T-helper 2 cell treated with Interferon-gamma antibody and Interleukin-4, amounts not matched to agents 5 μg/mL and 100 μg/mL, for 36 hours (primary cell): ENCODE measurements at regions not wholly inside any gene's neighbourhood (a gene's known extent, or its start where the extent isn't known, plus 50 kb on each side); places are given as distances from the start of the nearest gene placed in this dataset.

Experiments used
- DNase-seq: peaks from one replicate; pipeline ENCODE4 v3.0.0; 2021; ENCODE audit warnings: low spot score
- H3K27ac Mint-ChIP-seq: one replicate; pipeline ENCODE4 v1.8.0; 2021; ENCODE audit warnings: mild to moderate bottlenecking, mixed read lengths
- H3K27me3 Mint-ChIP-seq: one replicate; pipeline ENCODE4 v1.8.0; 2021; ENCODE audit warnings: low read depth, mixed read lengths
- H3K36me3 Mint-ChIP-seq: one replicate; pipeline ENCODE4 v1.8.0; 2021; ENCODE audit warnings: low read depth, mixed read lengths
- H3K4me1 Mint-ChIP-seq: one replicate; pipeline ENCODE4 v1.8.0; 2021; ENCODE audit warnings: low read depth, mixed read lengths
- H3K4me3 Mint-ChIP-seq: one replicate; pipeline ENCODE4 v1.8.0; 2022; ENCODE audit warnings: mild to moderate bottlenecking, moderate library complexity, mixed read lengths
- H3K9me3 Mint-ChIP-seq: one replicate; pipeline ENCODE4 v1.8.0; 2021; ENCODE audit warnings: mixed read lengths

GRCh38 chr2:129205176-129205575 lies 774.3 kb upstream of the RAB6C start:
- H3K9me3 Mint-ChIP-seq, result no peaks in the 10 kb centered on the region

DNA sequence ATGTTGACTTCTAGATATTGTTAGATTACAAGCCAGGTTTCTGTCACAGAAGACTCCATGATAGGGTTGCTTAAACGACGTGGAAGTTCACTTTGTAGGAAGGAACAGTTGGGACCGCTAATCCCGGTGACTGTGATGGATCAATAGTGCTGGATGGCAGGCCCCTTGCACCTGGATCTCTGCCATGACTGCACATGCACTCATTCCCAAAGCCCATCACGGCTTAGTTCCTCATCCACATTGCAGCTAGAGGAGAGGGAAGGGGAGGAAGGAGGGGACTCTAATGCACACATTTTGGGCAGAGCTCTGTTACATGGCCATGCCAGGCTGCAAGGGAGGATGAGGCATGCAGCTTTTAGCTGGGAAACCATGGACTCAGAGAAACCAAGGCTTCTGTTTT lies 773.7 kb upstream of the RAB6C start:
- H3K36me3 Mint-ChIP-seq, result no peaks in the 10 kb centered on the region
- no peak for DNase-seq
- no peaks in the 10 kb centered on the region for H3K9me3 Mint-ChIP-seq
- H3K27ac Mint-ChIP-seq, result no peak overlapping the region
- H3K4me3 Mint-ChIP-seq, result no peak overlapping the region
- no peaks in the 10 kb centered on the region for H3K27me3 Mint-ChIP-seq
- no peaks in the 10 kb centered on the region for H3K4me1 Mint-ChIP-seq

More at GRCh38 chr2:129205176-129205575, 774.3 kb upstream of the RAB6C start:
- DNase-seq, result no peak
- no peak overlapping the region for H3K27ac Mint-ChIP-seq
- H3K36me3 Mint-ChIP-seq, result no peaks in the 10 kb centered on the region
- no peak overlapping the region for H3K4me3 Mint-ChIP-seq
- H3K27me3 Mint-ChIP-seq, result no peaks in the 10 kb centered on the region
- no peaks in the 10 kb centered on the region for H3K4me1 Mint-ChIP-seq

DNA sequence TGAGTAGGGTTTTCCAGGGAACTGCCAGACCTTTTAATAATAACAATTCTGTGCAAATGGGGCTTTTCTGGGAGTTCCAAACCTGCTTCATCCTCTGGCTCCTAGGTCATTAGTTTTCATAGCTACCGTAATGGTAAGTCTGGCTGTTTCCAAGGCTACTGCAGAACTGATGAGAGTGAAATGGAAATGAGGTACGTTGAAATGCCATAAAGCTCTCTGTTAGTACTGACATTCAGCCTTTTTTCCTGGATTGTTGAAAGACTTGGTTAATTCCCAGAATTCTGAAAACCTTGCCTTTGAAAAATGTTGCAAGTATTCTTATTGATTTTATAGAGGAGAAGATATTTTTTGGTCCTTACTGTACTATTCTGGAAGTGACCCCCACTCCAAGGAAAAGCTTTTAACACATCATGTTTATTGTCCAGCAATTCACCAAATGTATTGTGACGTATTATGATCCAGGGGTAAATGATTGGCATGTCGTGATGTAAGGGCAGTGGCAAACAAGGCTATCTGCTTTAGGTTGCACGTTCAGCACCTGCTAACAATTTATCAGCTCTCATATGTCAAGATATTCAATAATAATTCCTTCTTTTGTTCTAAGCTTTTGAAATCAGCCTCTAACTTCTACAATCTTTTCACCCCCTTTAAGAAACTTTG lies 767.0 kb upstream of the RAB6C start:
- no peaks in the 10 kb centered on the region for H3K27me3 Mint-ChIP-seq
- DNase-seq, result no peak
- no peak overlapping the region for H3K27ac Mint-ChIP-seq
- H3K9me3 Mint-ChIP-seq, result no peaks in the 10 kb centered on the region
- H3K36me3 Mint-ChIP-seq, result no peaks in the 10 kb centered on the region
- H3K4me1 Mint-ChIP-seq, result no peaks in the 10 kb centered on the region
- no peak overlapping the region for H3K4me3 Mint-ChIP-seq

- Mint-ChIP-seq H3K27me3 (no peaks in the 10 kb centered on the region), H3K4me1 (no peaks in the 10 kb centered on the region), H3K36me3 (no peaks in the 10 kb centered on the region), H3K27ac (no peak overlapping the region), H3K9me3 (no peaks in the 10 kb centered on the region), H3K4me3 (no peak overlapping the region)
- DNase-seq, result no peak
These were observed 755.4 kb upstream of the RAB6C start for GRCh38 chr2:129224022-129224421.

DNA sequence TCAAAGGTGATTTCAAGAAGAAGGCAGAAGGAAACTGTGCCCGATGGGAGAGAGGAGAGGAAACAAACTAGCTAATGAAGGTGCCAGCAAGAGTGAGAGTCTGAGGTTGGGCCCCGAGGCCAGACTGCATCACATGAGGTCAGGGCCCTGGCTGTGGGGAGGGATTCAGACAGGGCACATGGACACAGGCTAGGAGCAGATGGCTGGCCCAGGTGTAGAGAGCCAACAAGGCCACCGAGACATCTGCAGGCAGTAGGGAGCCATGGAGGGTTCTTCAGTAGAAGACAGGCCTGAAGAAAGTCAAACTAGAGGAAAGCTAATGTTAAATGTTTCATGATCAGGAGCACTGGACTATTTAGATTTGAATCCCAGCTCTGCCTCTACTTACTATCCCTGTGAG lies 755.0 kb upstream of the RAB6C start:
- Mint-ChIP-seq H3K36me3 (no peaks in the 10 kb centered on the region), H3K27ac (no peak overlapping the region), H3K4me1 (no peaks in the 10 kb centered on the region), H3K9me3 (no peaks in the 10 kb centered on the region), H3K4me3 (no peak overlapping the region), H3K27me3 (no peaks in the 10 kb centered on the region)
- DNase-seq, result no peak

DNA sequence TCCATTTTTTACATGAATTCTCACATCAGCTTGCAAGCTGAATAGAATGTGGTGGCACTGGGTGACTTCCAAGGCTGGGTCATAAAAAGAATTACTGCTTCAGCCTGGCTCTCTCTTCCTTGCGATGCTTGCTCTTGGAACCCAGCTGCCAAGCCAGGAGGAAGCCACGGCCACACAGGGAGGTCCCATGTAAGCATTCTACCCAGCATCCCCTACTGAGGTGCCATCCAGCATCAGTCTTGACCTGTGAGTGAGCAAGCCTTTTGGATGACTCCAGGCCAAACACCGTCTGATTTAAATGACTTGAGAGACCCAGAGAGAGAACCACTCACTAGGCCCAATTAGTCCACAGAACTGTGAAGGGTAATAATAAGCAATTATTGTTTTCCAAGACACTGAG lies 750.3 kb upstream of the RAB6C start:
- Mint-ChIP-seq H3K9me3 (no peaks in the 10 kb centered on the region), H3K36me3 (no peaks in the 10 kb centered on the region), H3K4me1 (no peaks in the 10 kb centered on the region), H3K4me3 (no peak overlapping the region), H3K27me3 (no peaks in the 10 kb centered on the region), H3K27ac (no peak overlapping the region)
- no peak for DNase-seq

- DNase-seq, result no peak
- Mint-ChIP-seq H3K27me3 (no peaks in the 10 kb centered on the region), H3K9me3 (no peaks in the 10 kb centered on the region), H3K27ac (no peak overlapping the region), H3K36me3 (no peaks in the 10 kb centered on the region), H3K4me1 (no peaks in the 10 kb centered on the region), H3K4me3 (no peak overlapping the region)
These were observed 749.5 kb upstream of the RAB6C start for GRCh38 chr2:129229830-129230441.

DNA sequence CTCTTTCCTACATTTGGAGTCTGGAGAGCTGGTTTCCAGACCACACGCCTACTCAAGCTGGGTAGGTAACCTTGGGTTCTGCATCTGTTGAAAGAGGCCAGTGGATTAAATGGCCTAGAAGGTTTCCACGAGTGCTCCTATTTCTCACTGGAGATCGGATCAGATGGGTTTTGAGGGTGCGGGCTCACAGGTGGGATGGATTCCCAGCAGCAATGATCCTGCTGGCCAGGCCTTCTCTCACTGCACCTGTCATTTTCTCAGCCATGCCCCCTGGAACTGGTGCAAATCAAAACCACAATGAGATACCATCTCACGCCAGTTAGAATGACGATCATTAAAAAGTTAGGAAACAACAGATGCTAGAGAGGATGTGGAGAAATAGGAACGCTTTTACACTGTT lies 747.5 kb upstream of the RAB6C start:
- Mint-ChIP-seq H3K9me3 (no peaks in the 10 kb centered on the region), H3K36me3 (no peaks in the 10 kb centered on the region), H3K4me3 (no peak overlapping the region), H3K27me3 (no peaks in the 10 kb centered on the region), H3K27ac (no peak overlapping the region), H3K4me1 (no peaks in the 10 kb centered on the region)
- DNase-seq, result no peak

- H3K27me3 Mint-ChIP-seq, result no peaks in the 10 kb centered on the region
- H3K4me1 Mint-ChIP-seq, result no peaks in the 10 kb centered on the region
- no peak overlapping the region for H3K4me3 Mint-ChIP-seq
- no peak for DNase-seq
- H3K27ac Mint-ChIP-seq, result no peak overlapping the region
- no peaks in the 10 kb centered on the region for H3K9me3 Mint-ChIP-seq
- no peaks in the 10 kb centered on the region for H3K36me3 Mint-ChIP-seq
These were observed 746.3 kb upstream of the RAB6C start for GRCh38 chr2:129233166-129233565.

GRCh38 chr2:129233751-129234406 lies 745.6 kb upstream of the RAB6C start:
- Mint-ChIP-seq H3K36me3 (no peaks in the 10 kb centered on the region), H3K9me3 (no peaks in the 10 kb centered on the region), H3K27ac (no peak overlapping the region), H3K4me3 (no peak overlapping the region), H3K27me3 (no peaks in the 10 kb centered on the region), H3K4me1 (no peaks in the 10 kb centered on the region)
- DNase-seq, result no peak

- no peaks in the 10 kb centered on the region for H3K27me3 Mint-ChIP-seq
- no peaks in the 10 kb centered on the region for H3K36me3 Mint-ChIP-seq
- H3K4me3 Mint-ChIP-seq, result no peak overlapping the region
- H3K27ac Mint-ChIP-seq, result no peak overlapping the region
- H3K4me1 Mint-ChIP-seq, result no peaks in the 10 kb centered on the region
- no peak for DNase-seq
- no peaks in the 10 kb centered on the region for H3K9me3 Mint-ChIP-seq
These were observed 742.9 kb upstream of the RAB6C start for GRCh38 chr2:129236601-129237000.

GRCh38 chr2:129237966-129238725 lies 741.3 kb upstream of the RAB6C start:
- no peaks in the 10 kb centered on the region for H3K36me3 Mint-ChIP-seq
- no peak overlapping the region for H3K4me3 Mint-ChIP-seq
- no peaks in the 10 kb centered on the region for H3K9me3 Mint-ChIP-seq
- H3K27me3 Mint-ChIP-seq, result no peaks in the 10 kb centered on the region
- no peak overlapping the region for H3K27ac Mint-ChIP-seq
- DNase-seq, result no peak
- H3K4me1 Mint-ChIP-seq, result no peaks in the 10 kb centered on the region

DNA sequence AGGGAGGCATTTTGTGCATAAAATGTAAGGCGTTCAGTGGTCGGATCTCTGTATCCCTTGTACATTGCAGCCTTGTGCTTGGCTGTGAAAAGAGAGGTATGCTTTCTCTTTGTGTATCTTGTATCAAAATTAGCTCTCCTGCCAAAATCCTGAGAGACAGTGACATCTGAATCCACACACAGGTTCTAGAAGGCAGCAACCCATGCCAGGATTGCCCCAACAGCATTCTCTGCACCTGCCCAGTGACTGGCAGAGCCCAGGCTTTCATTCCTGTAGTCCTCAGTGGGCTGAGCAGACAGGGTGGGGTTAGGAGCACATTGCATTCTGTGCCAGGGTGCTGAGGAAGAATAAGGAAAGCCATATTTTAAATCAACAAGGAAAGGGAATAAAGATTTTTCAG lies 740.3 kb upstream of the RAB6C start:
- DNase-seq, result no peak
- Mint-ChIP-seq H3K27ac (no peak overlapping the region), H3K27me3 (no peaks in the 10 kb centered on the region)

DNA sequence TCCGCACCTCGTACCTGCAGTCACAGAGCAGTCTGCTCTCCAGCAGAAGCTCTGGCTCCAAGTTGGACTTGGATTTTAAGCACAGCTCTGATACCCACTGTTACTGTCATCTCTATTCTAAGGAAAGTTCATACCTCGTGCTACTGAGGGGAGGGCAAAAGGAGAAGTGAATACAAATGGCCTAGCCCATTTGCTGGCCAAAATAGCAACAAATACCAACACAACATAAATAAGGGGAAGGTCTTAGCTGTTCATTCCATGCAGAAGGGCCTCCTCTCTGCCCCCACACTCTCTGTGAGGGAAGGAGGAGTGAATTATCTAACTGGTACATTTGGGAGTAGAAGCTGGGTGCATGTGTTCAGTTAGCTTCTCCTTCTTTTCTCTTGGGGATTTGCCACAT lies 739.4 kb upstream of the RAB6C start:
- Mint-ChIP-seq H3K4me1 (no peaks in the 10 kb centered on the region), H3K4me3 (no peak overlapping the region), H3K27ac (no peak overlapping the region), H3K27me3 (no peaks in the 10 kb centered on the region), H3K9me3 (no peaks in the 10 kb centered on the region), H3K36me3 (no peaks in the 10 kb centered on the region)
- no peak for DNase-seq

More for the DNA sequence above, 740.3 kb upstream of the RAB6C start:
- no peaks in the 10 kb centered on the region for H3K4me1 Mint-ChIP-seq
- no peaks in the 10 kb centered on the region for H3K36me3 Mint-ChIP-seq
- H3K4me3 Mint-ChIP-seq, result no peak overlapping the region
- no peaks in the 10 kb centered on the region for H3K9me3 Mint-ChIP-seq
